SK-N-SH (cell line): ENCODE measurements at regions not wholly inside any gene's neighbourhood (a gene's known extent, or its start where the extent isn't known, plus 50 kb on each side); places are given as distances from the start of the nearest gene placed in this dataset.

Experiments
- CTCF ChIP-seq: fragments of 200-600 bp; sonication (generic); IDR thresholded peaks from 2 replicates; pipeline ENCODE4 v1.6.1; 2017; ENCODE audit warnings: antibody characterized with exemption, mild to moderate bottlenecking, moderate library complexity
- POLR2AphosphoS5 ChIP-seq: IDR thresholded peaks from 2 replicates; pipeline ENCODE4 v1.6.1; 2012; ENCODE audit warnings: low read depth, low read length

- no peak for TF ChIP-seq POLR2AphosphoS5
- TF ChIP-seq CTCF: no peak
Observed at GRCh38 chr2:144690771-144691170, 170.9 kb upstream of the ZEB2 start.
